Activated naive CD4-positive, alpha-beta T cell treated with anti-CD3 and anti-CD28 coated beads, Interleukin-2, amount 50 U/mL, for 72 hours (primary cell): ENCODE measurements at regions not wholly inside any gene's neighbourhood (a gene's known extent, or its start where the extent isn't known, plus 50 kb on each side); places are given as distances from the start of the nearest gene placed in this dataset.

Experiments used
- ATAC-seq, 2 donors: fragments of 150-1000 bp; cut with Tn5 transposase; 2 replicates each; pipeline ENCODE4 v1.10.0; 2021; ENCODE audit warnings: mild to moderate bottlenecking in 2 of 2, moderate library complexity in 2 of 2
- DNase-seq, 2 donors: peaks; one replicate each; pipeline ENCODE4 v3.0.0; 2021 to 2022; ENCODE audit warnings: low spot score in 2 of 2
- H3K27ac Mint-ChIP-seq, 2 donors: one replicate each; pipeline ENCODE4 v1.8.0; 2022; ENCODE audit warnings: mild to moderate bottlenecking in 2 of 2, mixed read lengths in 2 of 2
- H3K36me3 Mint-ChIP-seq, 2 donors: one replicate each; pipeline ENCODE4 v1.8.0; 2022; ENCODE audit warnings: mixed read lengths in 2 of 2
- H3K9me3 Mint-ChIP-seq, 2 donors: one replicate each; pipeline ENCODE4 v1.8.0; 2022; ENCODE audit warnings: mixed read lengths in 2 of 2

- DNase-seq (no peak), ATAC-seq (no peak)
- no peak overlapping the region for H3K27ac Mint-ChIP-seq
- peaks cover 0 to 3% of the 10 kb centered on the region in 2 donors for H3K9me3 Mint-ChIP-seq
- no peaks in the 10 kb centered on the region for H3K36me3 Mint-ChIP-seq
These were observed 153.8 kb downstream of the PLPP3 start for GRCh38 chr1:56425494-56426037.

- H3K36me3 Mint-ChIP-seq = no peaks in the 10 kb centered on the region
- no peak overlapping the region for H3K27ac Mint-ChIP-seq
- DNase-seq = no peak
- peaks cover 0 to 3% of the 10 kb centered on the region in 2 donors for H3K9me3 Mint-ChIP-seq
- no peak for ATAC-seq
These were observed 154.4 kb downstream of the PLPP3 start for GRCh38 chr1:56424744-56425493.

- no peak overlapping the region for H3K27ac Mint-ChIP-seq
- no peak for DNase-seq
- ATAC-seq = no peak
These were observed 155.6 kb downstream of the PLPP3 start for GRCh38 chr1:56423716-56424115.

GRCh38 chr1:56418151-56418631 is 161.2 kb downstream of the PLPP3 start:
- DNase-seq (no peak), ATAC-seq (no peak)
- no peaks in the 10 kb centered on the region for H3K36me3 Mint-ChIP-seq
- H3K9me3 Mint-ChIP-seq = peaks cover 0 to 12% of the 10 kb centered on the region in 2 donors
- H3K27ac Mint-ChIP-seq = no peak overlapping the region

More at GRCh38 chr1:56423716-56424115, 155.6 kb downstream of the PLPP3 start:
- Mint-ChIP-seq H3K36me3 (no peaks in the 10 kb centered on the region), H3K9me3 (peaks cover 0 to 3% of the 10 kb centered on the region in 2 donors)

GRCh38 chr1:56417646-56418045 is 161.7 kb downstream of the PLPP3 start:
- peaks cover 0 to 12% of the 10 kb centered on the region in 2 donors for H3K9me3 Mint-ChIP-seq
- no peak for ATAC-seq
- H3K36me3 Mint-ChIP-seq = no peaks in the 10 kb centered on the region
- no peak overlapping the region for H3K27ac Mint-ChIP-seq
- no peak for DNase-seq

- no peak for ATAC-seq
- no peak overlapping the region for H3K27ac Mint-ChIP-seq
These were observed 162.9 kb downstream of the PLPP3 start for GRCh38 chr1:56416495-56416894.

GRCh38 chr1:56415720-56416119 is 163.6 kb downstream of the PLPP3 start:
- ATAC-seq (no peak), DNase-seq (no peak)
- Mint-ChIP-seq H3K9me3 (peaks cover 0 to 12% of the 10 kb centered on the region in 2 donors), H3K27ac (no peak overlapping the region), H3K36me3 (no peaks in the 10 kb centered on the region)

More at GRCh38 chr1:56416495-56416894, 162.9 kb downstream of the PLPP3 start:
- DNase-seq = no peak
- Mint-ChIP-seq H3K36me3 (no peaks in the 10 kb centered on the region), H3K9me3 (peaks cover 0 to 12% of the 10 kb centered on the region in 2 donors)

- no peak for ATAC-seq
- no peak for DNase-seq
- no peak overlapping the region for H3K27ac Mint-ChIP-seq
- no peaks in the 10 kb centered on the region for H3K36me3 Mint-ChIP-seq
- H3K9me3 Mint-ChIP-seq = peaks cover 0 to 12% of the 10 kb centered on the region in 2 donors
These were observed 164.1 kb downstream of the PLPP3 start for GRCh38 chr1:56415258-56415657.

- DNase-seq (no peak), ATAC-seq (no peak)
- no peak overlapping the region for H3K27ac Mint-ChIP-seq
- H3K9me3 Mint-ChIP-seq = peaks cover 0 to 12% of the 10 kb centered on the region in 2 donors
- no peaks in the 10 kb centered on the region for H3K36me3 Mint-ChIP-seq
These were observed 164.6 kb downstream of the PLPP3 start for GRCh38 chr1:56414728-56415224.

- no peak for ATAC-seq
- Mint-ChIP-seq H3K27ac (no peak overlapping the region), H3K9me3 (peaks cover 0 to 12% of the 10 kb centered on the region in 2 donors), H3K36me3 (no peaks in the 10 kb centered on the region)
- no peak for DNase-seq
These were observed 165.6 kb downstream of the PLPP3 start for GRCh38 chr1:56413671-56414199.

GRCh38 chr1:56411484-56412180 is 167.7 kb downstream of the PLPP3 start:
- DNase-seq (no peak), ATAC-seq (no peak)
- Mint-ChIP-seq H3K9me3 (peaks cover 0 to 12% of the 10 kb centered on the region in 2 donors), H3K27ac (no peak overlapping the region), H3K36me3 (no peaks in the 10 kb centered on the region)

GRCh38 chr1:56411021-56411420 is 168.3 kb downstream of the PLPP3 start:
- ATAC-seq = no peak
- no peaks in the 10 kb centered on the region for H3K36me3 Mint-ChIP-seq

GRCh38 chr1:56410405-56410804 is 169.0 kb downstream of the PLPP3 start:
- Mint-ChIP-seq H3K27ac (no peak overlapping the region), H3K9me3 (peaks cover 0 to 11% of the 10 kb centered on the region in 2 donors)
- ATAC-seq = no peak

More at GRCh38 chr1:56411021-56411420, 168.3 kb downstream of the PLPP3 start:
- H3K27ac Mint-ChIP-seq = no peak overlapping the region
- no peak for DNase-seq
- peaks cover 0 to 12% of the 10 kb centered on the region in 2 donors for H3K9me3 Mint-ChIP-seq

GRCh38 chr1:56409112-56409691 is 170.2 kb downstream of the PLPP3 start:
- DNase-seq (peak in 1 of 2 donors; percentile 5), ATAC-seq (no peak)
- Mint-ChIP-seq H3K9me3 (peaks cover 0 to 7% of the 10 kb centered on the region in 2 donors), H3K27ac (no peak overlapping the region), H3K36me3 (no peaks in the 10 kb centered on the region)

More at GRCh38 chr1:56410405-56410804, 169.0 kb downstream of the PLPP3 start:
- DNase-seq = no peak
- no peaks in the 10 kb centered on the region for H3K36me3 Mint-ChIP-seq

GRCh38 chr1:56406821-56407220 is 172.5 kb downstream of the PLPP3 start:
- no peak for DNase-seq
- Mint-ChIP-seq H3K27ac (no peak overlapping the region), H3K9me3 (no peaks in the 10 kb centered on the region), H3K36me3 (no peaks in the 10 kb centered on the region)
- no peak for ATAC-seq

GRCh38 chr1:56404561-56405030 is 174.8 kb downstream of the PLPP3 start:
- no peak for ATAC-seq
- H3K36me3 Mint-ChIP-seq = no peaks in the 10 kb centered on the region
- H3K9me3 Mint-ChIP-seq = no peaks in the 10 kb centered on the region
- no peak for DNase-seq
- no peak overlapping the region for H3K27ac Mint-ChIP-seq
